ENCODE measurements at regions not wholly inside any gene's neighbourhood (a gene's known extent, or its start where the extent isn't known, plus 50 kb on each side); places are given as distances from the start of the nearest gene placed in this dataset.
A peak's percentile ranks its signal among the peaks of the same experiment; 100 is the strongest.

GRCh38 chr20:58088105-58088504 lies 140.3 kb downstream of the ANKRD60 start:
- no peaks in the 10 kb centered on the region for H3K27me3 ChIP-seq (ENCODE audit: low read length)
- no peaks in the 10 kb centered on the region for H3K9me3 ChIP-seq (ENCODE audit: low read length)
- DNase-seq: no peak
- H3K4me1 ChIP-seq (ENCODE audit: low read length): no peaks in the 10 kb centered on the region
- H3K36me3 ChIP-seq (ENCODE audit: insufficient read depth, low read length): no peaks in the 10 kb centered on the region
- H3K4me2 ChIP-seq (ENCODE audit: low read depth, low read length, poor library complexity, severe bottlenecking): no peak overlapping the region
- H3K27ac ChIP-seq (ENCODE audit: low read length): no peak overlapping the region
- H4K20me1 ChIP-seq (ENCODE audit: insufficient read depth, low read depth, low read length): no peaks in the 10 kb centered on the region
- no peaks in the 10 kb centered on the region for H3K9me2 ChIP-seq (replicated peaks; ENCODE audit: insufficient read depth, low read length)
- no peak overlapping the region for H2AFZ ChIP-seq (ENCODE audit: low read length)
- H3K9ac ChIP-seq (ENCODE audit: low read length): no peak overlapping the region
- no peak overlapping the region for H3K4me3 ChIP-seq (ENCODE audit: low read length)
- H3K79me2 ChIP-seq (ENCODE audit: low read length): no peaks in the 10 kb centered on the region

- no peak overlapping the region for H2AFZ ChIP-seq (ENCODE audit: low read length)
- H3K36me3 ChIP-seq (ENCODE audit: insufficient read depth, low read length): no peaks in the 10 kb centered on the region
- H3K27me3 ChIP-seq (ENCODE audit: low read length): no peaks in the 10 kb centered on the region
- no peaks in the 10 kb centered on the region for H3K4me1 ChIP-seq (ENCODE audit: low read length)
- no peak overlapping the region for H3K27ac ChIP-seq (ENCODE audit: low read length)
- no peaks in the 10 kb centered on the region for H4K20me1 ChIP-seq (ENCODE audit: insufficient read depth, low read depth, low read length)
- no peaks in the 10 kb centered on the region for H3K79me2 ChIP-seq (ENCODE audit: low read length)
- H3K9me3 ChIP-seq (ENCODE audit: low read length): no peaks in the 10 kb centered on the region
- DNase-seq: no peak
- H3K4me2 ChIP-seq (ENCODE audit: low read depth, low read length, poor library complexity, severe bottlenecking): no peak overlapping the region
- H3K9me2 ChIP-seq (replicated peaks; ENCODE audit: insufficient read depth, low read length): no peaks in the 10 kb centered on the region
- no peak overlapping the region for H3K4me3 ChIP-seq (ENCODE audit: low read length)
- no peak overlapping the region for H3K9ac ChIP-seq (ENCODE audit: low read length)
Observed at GRCh38 chr20:58087562-58087858, 140.9 kb downstream of the ANKRD60 start.

- H3K9me2 ChIP-seq (replicated peaks; ENCODE audit: insufficient read depth, low read length): no peaks in the 10 kb centered on the region
- H3K27me3 ChIP-seq (ENCODE audit: low read length): no peaks in the 10 kb centered on the region
- no peak overlapping the region for H3K4me3 ChIP-seq (ENCODE audit: low read length)
- H3K4me2 ChIP-seq (ENCODE audit: low read depth, low read length, poor library complexity, severe bottlenecking): no peak overlapping the region
- H2AFZ ChIP-seq (ENCODE audit: low read length): no peak overlapping the region
- H3K9me3 ChIP-seq (ENCODE audit: low read length): no peaks in the 10 kb centered on the region
- H3K79me2 ChIP-seq (ENCODE audit: low read length): no peaks in the 10 kb centered on the region
- no peak overlapping the region for H3K9ac ChIP-seq (ENCODE audit: low read length)
- H3K36me3 ChIP-seq (ENCODE audit: insufficient read depth, low read length): no peaks in the 10 kb centered on the region
- H3K4me1 ChIP-seq (ENCODE audit: low read length): no peaks in the 10 kb centered on the region
- no peaks in the 10 kb centered on the region for H4K20me1 ChIP-seq (ENCODE audit: insufficient read depth, low read depth, low read length)
- DNase-seq: peak; percentile 66
- no peak overlapping the region for H3K27ac ChIP-seq (ENCODE audit: low read length)
Observed at GRCh38 chr20:58086763-58087561, 141.5 kb downstream of the ANKRD60 start.

GRCh38 chr20:58084966-58085365 lies 143.5 kb downstream of the ANKRD60 start:
- Histone ChIP-seq H4K20me1 (ENCODE audit: insufficient read depth, low read depth, low read length) (no peaks in the 10 kb centered on the region), H3K79me2 (ENCODE audit: low read length) (no peaks in the 10 kb centered on the region), H3K27ac (ENCODE audit: low read length) (no peak overlapping the region), H3K4me1 (ENCODE audit: low read length) (peaks cover 5% of the 10 kb centered on the region), H3K9me2 (replicated peaks; ENCODE audit: insufficient read depth, low read length) (no peaks in the 10 kb centered on the region), H2AFZ (ENCODE audit: low read length) (no peak overlapping the region), H3K9me3 (ENCODE audit: low read length) (no peaks in the 10 kb centered on the region), H3K4me2 (ENCODE audit: low read depth, low read length, poor library complexity, severe bottlenecking) (no peak overlapping the region), H3K9ac (ENCODE audit: low read length) (no peak overlapping the region), H3K36me3 (ENCODE audit: insufficient read depth, low read length) (no peaks in the 10 kb centered on the region), H3K27me3 (ENCODE audit: low read length) (0 out of 2 replicates have a peak, but pooled peaks cover 3% of the 10 kb centered on the region), H3K4me3 (ENCODE audit: low read length) (no peak overlapping the region)
- no peak for DNase-seq

- Histone ChIP-seq H3K4me3 (ENCODE audit: low read length) (no peak overlapping the region), H3K4me2 (ENCODE audit: low read depth, low read length, poor library complexity, severe bottlenecking) (no peak overlapping the region), H3K27ac (ENCODE audit: low read length) (no peak overlapping the region), H3K9me2 (replicated peaks; ENCODE audit: insufficient read depth, low read length) (no peaks in the 10 kb centered on the region), H2AFZ (ENCODE audit: low read length) (no peak overlapping the region), H3K27me3 (ENCODE audit: low read length) (0 out of 2 replicates have a peak, but pooled peaks cover 5% of the 10 kb centered on the region), H3K79me2 (ENCODE audit: low read length) (no peaks in the 10 kb centered on the region), H3K36me3 (ENCODE audit: insufficient read depth, low read length) (no peaks in the 10 kb centered on the region), H3K9ac (ENCODE audit: low read length) (no peak overlapping the region), H3K9me3 (ENCODE audit: low read length) (no peaks in the 10 kb centered on the region), H3K4me1 (ENCODE audit: low read length) (peaks cover 7% of the 10 kb centered on the region), H4K20me1 (ENCODE audit: insufficient read depth, low read depth, low read length) (no peaks in the 10 kb centered on the region)
- DNase-seq: no peak
Observed at GRCh38 chr20:58084566-58084965, 143.9 kb downstream of the ANKRD60 start.

GRCh38 chr20:58081846-58082245 lies 146.6 kb downstream of the ANKRD60 start:
- H3K4me1 ChIP-seq (ENCODE audit: low read length): peaks cover 7% of the 10 kb centered on the region
- no peaks in the 10 kb centered on the region for H3K9me2 ChIP-seq (replicated peaks; ENCODE audit: insufficient read depth, low read length)
- H4K20me1 ChIP-seq (ENCODE audit: insufficient read depth, low read depth, low read length): no peaks in the 10 kb centered on the region
- no peaks in the 10 kb centered on the region for H3K79me2 ChIP-seq (ENCODE audit: low read length)
- no peak overlapping the region for H3K27ac ChIP-seq (ENCODE audit: low read length)
- no peaks in the 10 kb centered on the region for H3K9me3 ChIP-seq (ENCODE audit: low read length)
- DNase-seq: no peak
- no peaks in the 10 kb centered on the region for H3K36me3 ChIP-seq (ENCODE audit: insufficient read depth, low read length)
- no peak overlapping the region for H3K9ac ChIP-seq (ENCODE audit: low read length)
- H3K27me3 ChIP-seq (ENCODE audit: low read length): 0 out of 2 replicates have a peak, but pooled peaks cover 5% of the 10 kb centered on the region
- no peak overlapping the region for H3K4me2 ChIP-seq (ENCODE audit: low read depth, low read length, poor library complexity, severe bottlenecking)
- H2AFZ ChIP-seq (ENCODE audit: low read length): no peak overlapping the region
- H3K4me3 ChIP-seq (ENCODE audit: low read length): no peak overlapping the region

GRCh38 chr20:58078741-58079522 lies 149.5 kb downstream of the ANKRD60 start:
- no peak overlapping the region for H3K9ac ChIP-seq (ENCODE audit: low read length)
- H3K4me2 ChIP-seq (ENCODE audit: low read depth, low read length, poor library complexity, severe bottlenecking): no peak overlapping the region
- no peak overlapping the region for H2AFZ ChIP-seq (ENCODE audit: low read length)
- no peak overlapping the region for H3K27ac ChIP-seq (ENCODE audit: low read length)
- H3K36me3 ChIP-seq (ENCODE audit: insufficient read depth, low read length): no peaks in the 10 kb centered on the region
- H3K79me2 ChIP-seq (ENCODE audit: low read length): no peaks in the 10 kb centered on the region
- no peaks in the 10 kb centered on the region for H3K9me3 ChIP-seq (ENCODE audit: low read length)
- 0 out of 2 replicates have a peak, but pooled peaks cover 5% of the 10 kb centered on the region for H3K27me3 ChIP-seq (ENCODE audit: low read length)
- no peaks in the 10 kb centered on the region for H4K20me1 ChIP-seq (ENCODE audit: insufficient read depth, low read depth, low read length)
- DNase-seq: no peak
- peaks cover 7% of the 10 kb centered on the region for H3K4me1 ChIP-seq (ENCODE audit: low read length)
- H3K9me2 ChIP-seq (replicated peaks; ENCODE audit: insufficient read depth, low read length): no peaks in the 10 kb centered on the region
- no peak overlapping the region for H3K4me3 ChIP-seq (ENCODE audit: low read length)

- no peak overlapping the region for H3K4me2 ChIP-seq (ENCODE audit: low read depth, low read length, poor library complexity, severe bottlenecking)
- no peaks in the 10 kb centered on the region for H3K79me2 ChIP-seq (ENCODE audit: low read length)
- peaks cover 7% of the 10 kb centered on the region for H3K4me1 ChIP-seq (ENCODE audit: low read length)
- no peak for DNase-seq
- H3K27ac ChIP-seq (ENCODE audit: low read length): no peak overlapping the region
- no peak overlapping the region for H3K9ac ChIP-seq (ENCODE audit: low read length)
- H3K27me3 ChIP-seq (ENCODE audit: low read length): 0 out of 2 replicates have a peak, but pooled peaks cover 5% of the 10 kb centered on the region
- H4K20me1 ChIP-seq (ENCODE audit: insufficient read depth, low read depth, low read length): no peaks in the 10 kb centered on the region
- H3K36me3 ChIP-seq (ENCODE audit: insufficient read depth, low read length): no peaks in the 10 kb centered on the region
- no peak overlapping the region for H2AFZ ChIP-seq (ENCODE audit: low read length)
- no peaks in the 10 kb centered on the region for H3K9me2 ChIP-seq (replicated peaks; ENCODE audit: insufficient read depth, low read length)
- no peaks in the 10 kb centered on the region for H3K9me3 ChIP-seq (ENCODE audit: low read length)
- no peak overlapping the region for H3K4me3 ChIP-seq (ENCODE audit: low read length)
Observed at GRCh38 chr20:58077282-58077681, 151.2 kb downstream of the ANKRD60 start.

Measured in Karpas-422 (cell line).